RPMI8226 (cell line): ENCODE measurements at regions not wholly inside any gene's neighbourhood (a gene's known extent, or its start where the extent isn't known, plus 50 kb on each side); places are given as distances from the start of the nearest gene placed in this dataset.

Experiments
- DNase-seq: peaks from one replicate; pipeline ENCODE4 v3.0.0-alpha.2; 2015

- peak; percentile 20 for DNase-seq
Measured at GRCh38 chr5:168047669-168048111, 243.8 kb upstream of the WWC1 start.

- DNase-seq, result no peak
Measured at GRCh38 chr5:168048486-168048885, 243.0 kb upstream of the WWC1 start.

DNA sequence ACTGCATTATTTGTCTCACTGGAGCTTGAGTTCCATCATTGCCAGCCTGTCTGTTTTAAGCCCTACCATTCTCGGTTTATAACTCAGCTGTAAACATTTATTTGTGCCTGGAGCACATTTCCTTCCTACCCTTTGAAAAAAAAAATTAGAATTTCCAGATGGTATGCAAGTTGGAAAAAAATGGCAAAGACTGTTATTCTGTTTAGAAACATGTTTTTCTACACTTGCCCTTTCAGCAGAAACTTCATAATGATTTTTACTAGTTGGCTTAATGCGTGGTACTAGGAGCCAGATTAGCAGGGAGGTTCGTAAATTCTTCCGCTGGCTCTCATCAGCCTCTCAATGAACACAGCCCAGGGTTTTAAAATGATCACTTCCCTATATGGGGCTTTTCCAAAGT lies 238.8 kb upstream of the WWC1 start:
- DNase-seq, result no peak

DNA sequence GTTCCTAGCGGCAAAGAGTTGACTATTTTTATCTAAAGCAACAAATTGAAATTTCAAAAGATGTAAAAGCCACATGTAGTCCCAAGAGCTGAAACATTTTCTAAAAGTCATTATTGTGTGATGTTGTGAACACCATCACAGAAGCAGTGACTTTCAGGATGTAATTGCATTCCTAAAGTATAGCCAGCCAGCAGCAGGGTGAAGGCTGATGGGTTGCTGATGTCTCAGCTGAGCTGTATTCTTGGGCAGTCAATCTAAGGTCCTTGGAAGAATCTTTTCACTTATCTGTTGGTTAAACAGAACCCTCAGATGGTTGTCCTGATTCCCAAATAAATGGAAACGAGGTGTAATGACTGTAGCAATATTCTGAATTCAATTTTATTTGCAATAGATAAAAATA lies 237.4 kb upstream of the WWC1 start:
- DNase-seq, result no peak

DNA sequence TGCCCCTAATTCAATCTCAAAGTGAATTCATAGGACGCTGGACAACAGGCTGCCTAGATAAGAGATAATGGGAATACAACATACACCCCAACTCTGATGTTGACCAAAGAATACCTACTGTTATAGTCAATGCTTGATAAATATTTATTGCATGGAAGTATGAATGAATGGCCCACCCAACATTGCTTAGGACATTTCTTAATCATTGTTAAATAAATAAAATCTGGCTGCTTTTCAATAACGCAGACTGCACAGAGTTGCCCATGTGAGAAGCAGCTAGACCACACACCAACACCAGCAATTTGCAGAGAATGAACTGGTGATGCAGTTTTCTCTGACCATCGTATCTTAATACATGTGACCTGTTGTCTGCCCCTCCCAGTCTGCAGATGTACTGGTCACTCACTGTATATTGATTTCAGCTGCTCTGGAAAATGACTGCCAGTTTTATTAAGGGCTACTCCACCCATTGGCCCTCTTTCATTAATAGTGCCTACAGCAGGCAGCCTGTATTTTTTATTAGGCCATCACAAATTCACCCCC lies 236.2 kb upstream of the WWC1 start:
- no peak for DNase-seq

GRCh38 chr5:168055961-168056360 lies 235.5 kb upstream of the WWC1 start:
- DNase-seq, result no peak

DNA sequence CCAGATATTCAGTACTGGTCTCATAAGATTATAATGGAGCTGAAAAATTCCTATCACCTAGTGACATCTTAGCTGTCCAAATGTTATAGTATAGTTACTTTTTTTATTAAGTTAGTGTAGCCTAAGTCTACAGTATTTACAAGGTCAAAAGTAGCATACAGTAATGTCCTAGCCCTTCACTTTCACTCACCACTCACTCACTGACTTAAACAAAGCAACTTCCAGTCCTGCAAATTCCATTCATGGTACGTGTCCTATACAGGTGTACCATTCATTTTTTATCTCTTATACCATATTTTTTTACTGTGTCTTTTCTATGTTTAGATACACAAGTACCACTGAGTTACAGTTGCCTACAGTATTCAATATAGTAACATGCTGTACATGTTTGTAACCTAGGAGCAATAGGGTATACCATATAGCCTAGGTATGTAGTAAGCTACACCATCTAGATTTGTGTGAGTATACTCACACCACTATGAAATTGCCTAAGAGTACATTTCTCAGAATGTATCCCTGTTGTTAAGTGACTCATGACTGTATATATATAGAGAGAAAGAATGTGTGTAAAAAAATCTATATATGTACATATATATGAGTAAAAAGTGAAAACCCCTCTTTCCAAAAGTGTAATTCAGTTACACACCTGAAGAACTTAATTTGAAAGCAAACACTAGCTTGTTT lies 234.8 kb upstream of the WWC1 start:
- no peak for DNase-seq

- no peak for DNase-seq
Measured at GRCh38 chr5:168057905-168058304, 233.5 kb upstream of the WWC1 start.

GRCh38 chr5:168059131-168059530 lies 232.3 kb upstream of the WWC1 start:
- DNase-seq, result no peak

DNA sequence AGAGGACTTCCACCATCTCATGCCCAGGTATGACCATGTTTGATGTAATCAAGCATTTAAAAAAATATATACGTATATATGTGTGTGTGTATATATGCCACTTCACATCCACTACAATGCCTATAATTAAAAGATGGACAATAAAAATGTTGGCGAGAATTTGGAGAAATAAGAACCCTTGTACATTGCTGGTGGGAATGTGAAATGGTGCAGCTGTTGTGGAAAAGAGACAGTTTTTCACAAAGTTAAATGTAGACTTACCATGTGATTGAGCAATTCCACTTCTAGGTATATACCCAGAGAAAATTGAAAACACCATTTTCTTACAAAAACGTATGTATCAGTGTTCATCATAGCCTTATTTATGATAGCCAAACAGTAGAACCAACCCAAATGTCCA lies 229.2 kb upstream of the WWC1 start:
- no peak for DNase-seq

- no peak for DNase-seq
Measured at GRCh38 chr5:168064457-168064856, 227.0 kb upstream of the WWC1 start.

DNA sequence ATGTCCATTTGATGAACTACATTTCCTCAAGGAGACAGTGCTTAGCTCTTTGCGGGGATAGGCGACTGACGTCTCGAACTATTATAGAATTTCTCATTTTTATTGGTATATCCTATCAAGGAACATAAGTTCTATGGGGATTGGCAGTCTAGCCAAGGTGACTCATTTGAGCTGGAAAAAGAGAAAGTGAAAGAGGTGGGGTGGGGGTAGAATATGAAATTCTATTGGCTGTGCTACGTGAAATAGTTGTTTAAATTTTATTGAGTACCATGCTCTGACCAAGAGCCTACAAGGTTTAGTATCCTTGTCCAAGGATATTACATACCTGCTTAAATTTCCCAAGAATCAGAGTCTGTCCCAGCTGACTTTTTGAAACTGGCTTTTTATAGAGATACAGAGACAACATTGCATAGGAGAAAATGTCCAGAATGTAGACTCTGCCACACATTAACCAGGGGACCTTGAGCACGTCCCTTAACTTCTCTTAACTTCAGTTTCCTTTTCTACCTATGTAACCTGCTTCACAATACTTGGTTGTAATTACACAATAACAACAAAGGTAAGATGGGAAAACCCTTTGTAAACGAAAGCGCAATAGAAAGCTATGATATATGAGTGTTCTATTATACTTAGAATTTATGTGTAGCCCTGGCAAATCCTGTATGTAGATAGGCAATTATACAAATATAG lies 226.4 kb upstream of the WWC1 start:
- no peak for DNase-seq

DNA sequence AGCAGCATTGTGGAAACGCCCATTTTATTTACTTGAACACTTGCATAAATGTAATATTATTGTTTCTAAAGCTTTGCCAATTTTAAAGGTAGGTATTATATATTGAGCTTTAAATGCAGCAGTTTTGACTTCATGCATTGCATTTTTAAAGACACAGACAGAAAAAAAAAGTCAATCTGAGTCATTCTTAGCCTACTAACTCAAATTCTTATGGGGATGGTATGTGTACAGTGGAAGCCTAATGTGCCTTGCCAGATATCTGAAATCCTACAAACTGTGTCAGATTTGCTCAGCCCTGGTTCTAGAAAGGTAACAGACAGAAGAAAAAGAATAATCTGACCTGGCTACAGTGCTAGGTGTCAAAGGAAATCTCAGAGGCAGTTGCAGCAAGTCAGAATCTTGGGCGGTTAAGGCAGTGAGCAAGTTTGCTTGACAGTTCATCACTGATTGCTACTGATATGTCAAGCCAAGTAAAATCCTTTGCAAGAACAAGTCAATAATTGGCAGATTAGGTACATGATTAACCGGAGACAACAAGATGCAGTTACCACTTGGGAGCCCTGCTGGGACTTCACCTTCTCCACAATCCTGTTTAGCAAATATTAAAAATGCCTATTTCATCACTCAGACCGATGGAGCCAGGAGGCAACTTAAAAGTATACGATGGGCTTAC lies 224.8 kb upstream of the WWC1 start:
- no peak for DNase-seq

DNA sequence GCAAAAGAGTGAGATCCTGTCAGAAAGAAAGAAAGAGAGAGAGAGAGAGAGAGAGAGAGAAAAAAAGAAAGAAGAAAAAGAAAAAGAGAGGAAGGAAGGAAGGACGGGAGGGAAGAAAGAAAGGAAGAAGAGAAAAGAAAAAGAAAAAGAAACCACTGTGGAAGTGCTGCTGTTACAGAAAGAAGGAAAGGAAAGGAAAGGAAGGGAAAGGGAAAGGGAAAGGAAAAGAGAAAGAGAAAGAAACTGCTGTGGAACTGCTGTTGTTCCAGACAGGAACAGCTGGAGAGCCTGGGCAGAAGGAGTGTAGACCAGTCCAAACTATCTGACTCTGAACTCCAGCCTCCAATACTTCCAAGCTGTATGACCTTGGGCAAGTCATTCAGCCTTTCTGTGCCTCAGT lies 220.7 kb upstream of the WWC1 start:
- DNase-seq, result no peak

DNA sequence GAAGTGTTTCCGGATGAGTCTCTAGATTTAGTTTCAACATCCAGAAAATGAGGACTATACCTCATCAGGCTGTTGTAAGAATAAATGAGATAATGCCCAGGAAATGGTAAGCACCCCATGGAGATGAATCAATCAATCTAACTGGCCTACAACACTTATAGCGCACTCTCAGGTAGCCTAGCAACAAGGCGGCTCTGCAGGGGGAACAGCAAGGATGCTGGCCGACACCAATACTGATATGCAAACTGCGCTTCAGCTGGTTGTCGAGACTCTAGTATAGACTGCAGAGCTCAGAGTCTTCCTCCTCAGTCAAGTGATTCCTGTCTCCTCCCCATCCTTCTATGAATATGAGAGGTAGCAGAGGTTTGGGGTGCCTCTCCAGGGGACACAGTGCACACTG lies 218.8 kb upstream of the WWC1 start:
- DNase-seq, result no peak

DNA sequence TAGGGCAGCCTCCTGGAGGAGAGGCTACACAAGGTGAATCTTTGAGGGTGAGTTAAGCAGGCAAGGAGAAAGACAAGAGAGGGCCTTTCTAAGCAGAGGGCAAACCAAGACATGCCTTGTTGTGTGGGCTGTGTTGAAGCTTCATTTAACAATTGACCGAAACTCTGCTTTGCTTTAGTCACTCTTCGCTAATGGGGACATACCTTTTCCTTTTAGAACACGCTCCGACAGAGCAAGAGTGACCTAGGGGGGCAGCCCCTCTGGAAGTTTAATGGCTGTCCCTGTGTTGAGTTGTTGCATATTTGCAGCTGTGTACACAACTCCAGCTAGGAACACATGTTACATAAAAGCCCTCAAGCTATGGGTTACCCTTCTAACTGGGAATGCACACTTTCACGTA lies 218.1 kb upstream of the WWC1 start:
- no peak for DNase-seq

GRCh38 chr5:168073991-168074800 lies 217.2 kb upstream of the WWC1 start:
- DNase-seq, result no peak

DNA sequence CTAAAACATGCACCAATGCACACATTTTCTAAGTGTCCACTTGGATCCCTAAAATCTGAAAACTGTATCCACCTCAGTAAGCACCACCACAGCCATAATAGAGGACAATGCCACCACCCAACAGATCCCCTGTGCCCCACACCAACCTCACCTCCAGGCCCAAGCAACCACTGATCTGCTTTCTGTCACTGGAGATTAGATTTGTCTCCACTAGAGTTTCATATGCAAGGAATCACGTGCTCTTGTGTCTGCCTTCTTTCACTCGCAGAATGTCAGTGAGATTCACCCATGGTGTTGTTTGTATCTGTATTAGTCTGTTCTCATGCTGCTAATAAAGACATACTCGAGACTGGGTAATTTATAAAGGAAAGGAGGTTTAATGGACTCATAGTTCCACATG lies 216.1 kb upstream of the WWC1 start:
- DNase-seq, result no peak

DNA sequence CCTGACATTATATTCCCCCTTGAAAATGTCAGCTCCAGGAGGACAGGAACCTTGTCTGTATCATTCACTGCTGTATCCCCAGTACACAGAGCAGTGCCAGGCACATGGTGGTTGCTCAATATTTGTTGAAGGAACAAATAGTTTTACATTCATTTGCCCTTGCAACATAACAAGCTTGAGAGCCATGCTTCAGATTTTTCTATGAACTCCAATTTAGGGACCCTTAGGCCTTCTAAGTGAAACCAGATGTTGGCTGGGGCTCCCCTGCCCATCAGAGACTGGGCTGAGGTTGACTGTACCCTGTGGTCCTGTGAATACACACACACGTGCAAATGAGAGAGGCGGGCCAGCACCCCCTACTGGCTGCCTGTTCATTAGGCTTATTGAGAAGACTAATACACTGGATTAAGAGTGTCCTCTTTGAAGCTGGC lies 214.9 kb upstream of the WWC1 start:
- no peak for DNase-seq

DNA sequence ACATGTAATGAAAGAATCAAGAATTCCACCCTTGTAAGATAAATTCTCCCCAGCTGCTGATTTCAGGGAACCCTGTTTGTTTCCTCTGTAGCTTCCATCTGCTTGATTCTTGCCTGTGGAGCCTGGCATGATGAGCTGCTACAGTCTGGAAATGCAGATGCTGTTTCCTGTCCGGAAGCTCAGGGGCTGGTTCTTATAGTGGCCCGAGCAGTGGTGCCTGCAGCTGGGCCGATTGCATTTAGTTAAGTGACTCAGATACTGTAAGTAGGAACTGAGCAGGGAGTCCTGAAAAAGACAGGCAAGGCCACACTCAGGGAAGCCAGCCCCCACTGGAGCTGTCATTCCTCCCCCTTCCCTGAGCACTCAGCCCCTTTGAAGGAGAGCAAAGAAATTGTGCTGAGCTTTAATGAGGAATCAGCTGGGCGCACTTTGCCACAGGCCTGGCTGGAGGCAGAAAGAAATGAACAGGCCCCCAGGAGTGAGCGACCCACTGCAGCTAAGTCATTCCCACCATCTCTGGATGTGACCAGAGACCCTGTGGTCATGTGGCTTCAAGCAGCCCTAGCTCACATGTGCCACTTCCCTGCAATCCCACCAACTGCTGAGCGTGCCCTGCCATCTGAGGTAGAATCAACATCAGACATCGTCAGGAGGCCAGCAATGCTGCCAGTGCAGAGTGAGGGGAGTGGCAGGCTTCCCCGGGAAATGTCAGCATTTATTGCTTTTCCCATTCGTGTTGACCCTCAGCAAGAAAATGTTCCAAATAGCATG lies 206.0 kb upstream of the WWC1 start:
- no peak for DNase-seq

GRCh38 chr5:168086104-168086610 lies 205.3 kb upstream of the WWC1 start:
- no peak for DNase-seq

GRCh38 chr5:168086746-168087145 lies 204.7 kb upstream of the WWC1 start:
- DNase-seq, result no peak
